NCI-H1436 (cell line): ENCODE measurements at regions not wholly inside any gene's neighbourhood (a gene's known extent, or its start where the extent isn't known, plus 50 kb on each side); places are given as distances from the start of the nearest gene placed in this dataset.

ENCODE experiments used
- DNase-seq: peaks from one replicate; lab custom pipeline; 2025; lab: John Stamatoyannopoulos, UW

- DNase-seq: no peak
Observed at GRCh38 chr5:117719413-117719812, 1144.8 kb upstream of the SEMA6A start.

DNA sequence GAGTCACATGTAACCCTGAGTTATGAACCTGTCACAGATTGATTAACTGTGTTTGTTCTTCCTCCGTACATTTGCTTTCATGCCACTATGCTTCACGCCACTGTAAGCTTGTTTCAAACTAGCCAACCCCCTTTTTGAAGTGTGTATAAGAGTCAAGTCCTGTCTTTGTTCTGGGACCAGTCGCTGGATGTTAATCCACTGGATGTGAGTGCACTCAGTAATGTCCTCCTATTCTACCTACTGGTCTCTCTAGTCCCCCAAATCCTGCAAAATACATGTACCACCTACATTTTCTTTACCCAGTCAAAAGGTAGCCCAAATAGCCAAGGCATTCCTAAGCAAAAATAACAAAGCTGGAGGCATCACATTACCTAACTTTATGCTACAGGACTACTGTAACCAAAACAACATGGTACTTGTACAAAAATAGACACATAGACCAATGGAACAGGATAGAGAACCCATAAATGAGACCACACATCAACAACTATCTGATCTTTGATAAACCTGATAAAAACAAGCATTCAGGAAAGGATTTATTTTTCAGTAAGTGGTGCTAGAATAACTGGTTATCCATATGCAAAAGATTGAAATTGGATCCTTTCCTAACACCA lies 1139.1 kb upstream of the SEMA6A start:
- no peak for DNase-seq

GRCh38 chr5:117701062-117701461 lies 1126.4 kb upstream of the SEMA6A start:
- DNase-seq: no peak

GRCh38 chr5:117692606-117693005 lies 1118.0 kb upstream of the SEMA6A start:
- DNase-seq: no peak

DNA sequence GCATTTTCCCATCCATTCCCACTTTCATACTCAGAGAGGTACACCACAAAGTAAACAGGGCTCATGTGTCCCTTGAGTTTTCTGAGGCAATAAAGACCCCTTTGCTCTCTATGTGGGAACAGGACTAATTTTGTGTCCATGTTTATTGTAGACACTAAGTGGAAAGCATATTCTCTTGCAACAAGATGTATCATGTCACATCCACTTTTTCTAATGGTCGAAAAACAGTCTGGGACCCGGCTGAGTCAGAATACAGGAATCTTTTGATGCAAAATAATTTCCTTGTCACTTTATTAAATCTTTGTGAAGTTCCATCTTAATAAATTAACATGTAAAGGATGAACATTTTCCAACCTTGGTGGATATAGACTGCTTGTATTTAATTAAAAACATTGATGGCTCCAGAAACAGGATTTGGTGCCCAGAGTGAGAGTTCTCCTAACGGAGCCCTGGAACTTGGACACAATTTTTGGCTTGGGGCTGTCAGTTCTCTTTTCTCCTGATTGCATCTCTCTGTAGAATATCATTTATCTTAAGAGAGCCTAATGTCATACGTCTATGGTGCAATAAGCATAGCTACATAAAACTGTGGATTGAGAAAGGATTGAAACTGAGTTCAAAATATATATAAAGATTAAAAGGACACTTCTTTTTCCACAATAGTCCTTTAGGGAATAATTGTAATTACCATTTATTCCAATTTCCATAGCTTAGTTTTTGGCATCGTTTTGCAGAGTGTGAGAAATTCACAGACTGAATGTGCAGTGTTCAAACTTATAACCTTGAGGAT lies 1116.7 kb upstream of the SEMA6A start:
- DNase-seq: no peak

- no peak for DNase-seq
Observed at GRCh38 chr5:117690612-117691011, 1116.0 kb upstream of the SEMA6A start.

- DNase-seq: no peak
Observed at GRCh38 chr5:117686926-117687325, 1112.3 kb upstream of the SEMA6A start.

DNA sequence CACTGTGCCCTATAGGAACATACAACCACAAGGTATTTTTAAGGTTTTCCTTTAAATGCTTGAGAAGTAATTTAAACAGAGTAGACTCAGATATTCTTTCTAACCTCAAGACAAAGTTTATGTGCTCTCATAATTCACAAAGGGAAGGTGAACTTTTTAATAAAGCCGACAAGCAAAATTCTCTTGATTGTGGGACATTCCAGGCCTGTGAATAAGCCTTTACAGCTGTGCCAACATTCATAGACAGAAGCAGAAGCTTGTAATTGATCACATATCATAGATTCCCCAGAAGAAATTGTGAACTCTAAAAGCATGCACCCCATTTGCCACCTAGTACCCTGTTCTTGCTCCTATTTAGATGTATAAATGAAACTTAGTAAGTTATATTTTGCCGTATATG lies 1107.8 kb upstream of the SEMA6A start:
- DNase-seq: no peak

GRCh38 chr5:117681431-117682254 lies 1107.0 kb upstream of the SEMA6A start:
- DNase-seq: no peak

- DNase-seq: no peak
Observed at GRCh38 chr5:117680426-117680825, 1105.8 kb upstream of the SEMA6A start.

- DNase-seq: no peak
Observed at GRCh38 chr5:117679046-117679445, 1104.4 kb upstream of the SEMA6A start.

- DNase-seq: no peak
Observed at GRCh38 chr5:117675646-117676045, 1101.0 kb upstream of the SEMA6A start.

GRCh38 chr5:117671551-117671950 lies 1096.9 kb upstream of the SEMA6A start:
- DNase-seq: no peak

GRCh38 chr5:117667105-117667504 lies 1092.5 kb upstream of the SEMA6A start:
- no peak for DNase-seq

- no peak for DNase-seq
Observed at GRCh38 chr5:117665121-117665520, 1090.5 kb upstream of the SEMA6A start.

DNA sequence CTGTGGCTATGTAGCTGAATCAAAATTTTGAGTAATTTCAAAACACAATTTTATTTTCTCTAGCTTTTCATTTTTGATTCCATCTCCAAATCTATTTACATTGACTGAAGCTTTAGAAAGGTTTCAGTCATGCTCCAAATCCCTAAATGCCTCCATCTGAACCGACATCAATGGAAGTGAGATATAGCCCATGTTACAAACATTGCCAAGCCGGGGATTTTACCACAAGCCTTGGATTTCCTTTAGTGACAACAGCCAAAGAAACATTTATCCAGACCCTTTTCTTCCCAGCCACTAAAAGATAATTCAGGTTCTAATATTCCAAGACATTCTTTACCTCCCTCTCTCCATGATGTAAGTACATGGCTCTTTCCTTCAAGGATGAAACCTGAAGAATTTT lies 1087.7 kb upstream of the SEMA6A start:
- no peak for DNase-seq

GRCh38 chr5:117657541-117657940 lies 1082.9 kb upstream of the SEMA6A start:
- DNase-seq: no peak

- DNase-seq: no peak
Observed at GRCh38 chr5:117652958-117653280, 1078.3 kb upstream of the SEMA6A start.

- DNase-seq: no peak
Observed at GRCh38 chr5:117652036-117652957, 1077.7 kb upstream of the SEMA6A start.

DNA sequence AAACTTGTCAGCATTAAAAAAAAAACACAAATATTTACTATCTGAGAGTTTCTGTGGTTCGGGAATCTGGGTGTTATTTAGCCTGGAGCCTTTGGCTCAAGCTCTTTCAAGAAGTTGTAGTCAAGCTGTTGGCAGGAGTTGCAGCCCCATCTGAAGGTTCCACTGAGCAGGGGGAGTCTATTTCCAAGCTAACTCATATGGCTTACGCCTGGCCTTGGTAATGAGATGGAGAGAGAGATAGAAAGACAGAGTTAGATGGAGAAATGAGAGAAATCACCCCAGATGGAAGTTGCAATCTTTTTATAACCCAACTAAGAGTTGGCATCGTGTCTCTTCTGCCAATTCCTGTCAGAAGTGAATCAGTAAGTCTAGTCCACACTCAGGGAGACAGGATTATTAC lies 1075.2 kb upstream of the SEMA6A start:
- DNase-seq: no peak

DNA sequence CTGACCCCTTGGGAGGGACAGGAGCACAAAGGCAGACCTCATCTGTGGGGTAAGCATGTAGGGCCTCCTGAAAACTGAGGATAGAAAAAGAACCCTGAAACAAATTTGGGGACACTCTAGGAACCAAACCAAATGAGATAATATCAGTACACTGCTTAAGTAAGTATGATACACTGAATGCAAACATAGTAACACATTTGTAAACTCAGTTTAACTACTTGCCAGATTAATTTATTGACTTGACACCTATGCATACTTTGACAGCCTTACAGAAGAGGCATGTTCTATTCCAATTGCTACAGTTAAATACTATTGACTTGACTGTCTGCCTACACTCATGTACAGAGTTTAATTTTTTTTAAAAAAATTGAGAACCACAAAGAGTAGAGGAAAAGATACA lies 1070.8 kb upstream of the SEMA6A start:
- no peak for DNase-seq

- DNase-seq: no peak
Observed at GRCh38 chr5:117638581-117638980, 1064.0 kb upstream of the SEMA6A start.
